Endometrial microvascular endothelial cells (primary cell): ENCODE measurements at regions not wholly inside any gene's neighbourhood (a gene's known extent, or its start where the extent isn't known, plus 50 kb on each side); places are given as distances from the start of the nearest gene placed in this dataset.

ENCODE experiments used
- in situ Hi-C: cut with HindIII; loops from 2 replicates; pipeline ENCODE4 v1.10.0; 2017; ENCODE audit warnings: low sequenced_read_pairs, low pct_unique_long_range_greater_than_20kb; ENCODE audit errors: inconsistent ontology term

DNA sequence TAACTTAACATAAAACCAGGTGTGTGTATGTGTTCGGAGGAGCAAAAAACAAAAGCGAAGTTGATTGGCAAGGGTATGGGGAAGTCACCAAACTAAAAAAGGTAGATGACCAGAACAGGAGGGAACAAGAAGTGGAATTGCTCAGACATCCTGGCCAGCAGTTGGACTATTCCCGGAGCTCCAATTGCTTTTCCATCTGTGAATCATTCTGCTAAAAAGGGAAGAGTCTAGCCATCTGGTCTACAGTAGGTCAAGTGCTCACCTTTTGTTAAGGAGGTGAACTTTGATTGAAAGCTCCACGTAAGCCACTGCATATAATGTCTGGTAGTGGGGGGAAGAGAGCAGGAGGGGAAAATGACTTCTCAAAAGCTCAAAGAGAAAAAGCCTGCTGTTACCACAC, 50.0 kb upstream of the BET1 start:
- in situ Hi-C loops, result no loop called here

- in situ Hi-C loops, result no loop called here
Observed at GRCh38 chr7:94055963-94056362, 51.8 kb upstream of the BET1 start.

DNA sequence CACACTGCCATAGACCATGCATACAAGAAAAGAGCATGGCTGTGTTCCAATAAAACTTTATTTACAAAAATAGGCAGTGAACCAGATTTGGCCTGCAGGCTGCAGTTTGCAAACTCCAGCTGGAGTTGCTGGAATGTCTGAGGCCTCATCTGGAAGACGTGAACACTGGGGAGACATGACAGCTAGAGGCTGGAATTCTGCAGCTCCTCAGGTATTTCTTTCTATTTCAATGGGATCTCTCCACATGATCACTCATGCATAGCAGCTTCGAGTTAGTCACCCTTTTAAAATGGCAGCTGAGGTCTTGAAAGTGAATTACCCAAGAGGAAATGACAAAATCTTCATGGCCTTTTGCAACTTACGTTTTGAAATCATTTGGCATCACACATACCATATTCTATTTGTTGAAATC, 52.6 kb upstream of the BET1 start:
- in situ Hi-C loops, result no loop called here

GRCh38 chr7:94057955-94058354, 53.8 kb upstream of the BET1 start:
- in situ Hi-C loops, result no loop called here

GRCh38 chr7:94059746-94060145, 55.6 kb upstream of the BET1 start:
- in situ Hi-C loops, result no loop called here

GRCh38 chr7:94060752-94061151, 56.6 kb upstream of the BET1 start:
- in situ Hi-C loops, result no loop called here

DNA sequence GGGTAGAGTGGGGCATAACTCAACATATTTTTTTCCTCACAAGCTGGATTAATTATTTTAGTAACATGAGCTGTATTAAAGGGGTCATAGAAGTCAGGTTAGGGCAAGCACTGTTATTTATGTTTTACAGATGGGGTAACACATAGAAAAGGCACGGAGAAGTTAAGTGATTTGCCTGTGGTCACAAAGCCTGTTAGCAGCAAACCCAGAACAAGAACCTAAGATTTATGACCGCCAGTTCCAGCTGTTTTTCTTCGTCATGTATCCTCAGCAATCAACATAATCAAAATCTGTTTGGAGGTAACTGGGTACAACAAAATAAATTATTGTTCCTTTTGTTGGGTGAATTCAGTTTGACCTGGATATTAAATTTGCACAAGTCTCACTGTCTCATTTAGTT, 57.2 kb upstream of the BET1 start:
- in situ Hi-C loops, result no loop called here

- in situ Hi-C loops, result no loop called here
Observed at GRCh38 chr7:94062372-94062771, 58.2 kb upstream of the BET1 start.

DNA sequence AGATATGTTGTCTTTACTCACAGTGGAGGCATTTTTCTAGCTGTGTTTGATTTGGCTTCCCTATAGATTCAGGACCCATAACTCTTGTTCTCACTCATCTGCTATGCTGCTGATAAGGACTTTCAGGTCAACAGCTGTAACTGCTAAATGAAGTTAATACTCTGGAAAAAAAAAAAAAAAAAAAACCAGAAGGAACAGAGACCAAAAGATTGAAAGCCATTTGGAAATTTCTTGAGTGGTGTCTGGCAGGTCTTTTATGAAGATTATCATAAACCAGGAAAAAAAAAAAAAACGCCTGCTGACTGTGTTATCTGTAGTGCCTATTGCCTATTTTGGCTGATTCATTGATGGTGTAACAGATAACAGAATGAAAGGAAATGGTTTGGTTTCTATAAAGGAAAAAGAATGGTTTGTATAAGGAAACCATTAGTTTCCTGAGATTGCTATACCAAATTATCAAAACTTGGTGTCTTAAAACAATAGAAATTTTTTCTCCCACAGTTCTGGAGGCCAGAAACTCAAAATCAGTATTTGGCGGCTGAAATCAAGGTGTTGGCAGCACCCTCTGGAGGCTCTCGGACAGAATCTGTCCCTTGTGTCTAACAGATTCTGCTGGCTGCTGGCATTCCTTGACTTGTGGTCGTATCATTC, 60.5 kb upstream of the BET1 start:
- in situ Hi-C loops, result no loop called here

DNA sequence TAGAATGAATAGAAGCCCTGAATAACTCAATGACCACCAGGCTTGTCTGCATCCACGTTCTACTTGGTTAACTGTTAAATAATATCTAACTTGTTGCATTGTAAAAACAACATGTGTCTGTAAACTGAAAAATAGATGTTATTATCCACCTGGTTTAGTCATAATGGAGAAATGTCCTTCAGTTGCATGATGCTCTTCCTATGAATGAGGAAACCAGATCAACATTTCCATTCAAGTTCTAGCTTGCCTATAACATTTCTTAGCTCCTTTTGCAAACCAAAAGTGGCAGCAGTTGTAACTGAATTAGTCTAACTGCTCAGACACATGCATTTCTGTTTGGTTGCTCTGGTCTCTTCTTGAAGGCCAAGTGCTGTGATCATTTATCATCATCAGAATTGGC, 62.9 kb upstream of the BET1 start:
- in situ Hi-C loops, result no loop called here

GRCh38 chr7:94067506-94067905, 63.4 kb upstream of the BET1 start:
- in situ Hi-C loops, result no loop called here

DNA sequence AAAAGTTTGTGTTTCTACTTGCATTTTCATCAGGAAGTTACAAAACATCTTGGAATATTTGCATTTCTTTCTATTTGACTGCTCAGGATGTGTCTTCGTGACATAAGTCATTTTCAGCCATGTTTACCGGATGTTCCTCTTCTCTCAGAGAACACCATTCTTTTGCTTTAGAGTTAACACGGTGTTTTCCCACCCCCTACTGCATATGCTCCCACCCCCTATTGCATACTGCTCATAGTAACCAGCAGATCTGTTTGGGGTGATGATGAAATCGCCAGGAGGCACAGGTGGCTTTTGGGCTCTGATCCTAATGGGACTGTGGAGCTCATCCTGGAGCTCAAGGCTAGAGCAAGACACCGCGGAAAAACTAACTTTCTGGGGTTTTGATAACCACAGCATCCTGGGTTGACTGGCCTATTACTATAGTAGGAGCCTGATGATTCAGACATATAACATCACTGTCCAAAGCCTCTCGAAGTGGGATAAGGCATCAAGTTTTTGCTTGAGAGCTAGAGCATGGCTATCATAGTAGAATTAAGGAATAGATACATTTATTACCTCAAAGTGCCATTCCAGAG, 65.1 kb upstream of the BET1 start:
- in situ Hi-C loops, result no loop called here

DNA sequence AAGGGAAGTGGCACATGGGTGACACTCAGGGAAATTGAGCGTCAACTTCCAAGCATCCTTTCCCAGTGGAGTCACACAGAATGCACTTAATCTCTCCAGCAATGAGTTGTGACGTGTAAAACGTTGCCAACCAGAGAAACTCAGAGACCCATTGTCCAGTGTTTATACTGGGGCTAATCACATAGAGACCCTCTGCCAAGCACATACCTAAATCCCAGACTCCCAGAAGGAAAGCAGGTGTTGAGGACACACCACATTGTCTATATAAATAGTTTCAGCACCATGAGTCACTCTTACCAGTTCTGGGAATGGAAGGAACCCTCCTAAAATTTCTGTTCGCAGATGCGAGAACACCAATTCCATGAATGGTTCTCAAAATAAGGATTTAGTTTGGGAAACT, 76.4 kb upstream of the BET1 start:
- in situ Hi-C loops, result no loop called here

DNA sequence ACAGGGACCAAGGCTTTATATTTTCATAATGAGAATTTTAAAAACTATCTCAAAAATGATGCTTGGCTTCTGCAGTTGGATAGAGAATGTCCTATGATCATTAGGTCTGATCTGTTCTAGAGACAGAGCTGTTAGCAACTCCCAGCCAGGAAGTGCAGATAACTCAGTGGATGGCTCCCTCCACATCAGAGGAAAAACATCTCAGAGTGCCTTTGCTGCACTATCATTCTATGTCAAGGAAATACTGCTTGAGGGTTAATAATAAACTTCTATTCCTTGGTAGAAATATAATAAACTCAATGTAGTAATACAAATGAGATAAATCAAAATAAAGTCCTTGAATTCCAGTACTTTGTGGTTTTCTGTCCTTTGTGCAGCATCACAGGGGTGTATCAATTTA, 78.0 kb upstream of the BET1 start:
- in situ Hi-C loops, result no loop called here

- in situ Hi-C loops, result no loop called here
Observed at GRCh38 chr7:94087664-94088352, 83.7 kb upstream of the BET1 start.

DNA sequence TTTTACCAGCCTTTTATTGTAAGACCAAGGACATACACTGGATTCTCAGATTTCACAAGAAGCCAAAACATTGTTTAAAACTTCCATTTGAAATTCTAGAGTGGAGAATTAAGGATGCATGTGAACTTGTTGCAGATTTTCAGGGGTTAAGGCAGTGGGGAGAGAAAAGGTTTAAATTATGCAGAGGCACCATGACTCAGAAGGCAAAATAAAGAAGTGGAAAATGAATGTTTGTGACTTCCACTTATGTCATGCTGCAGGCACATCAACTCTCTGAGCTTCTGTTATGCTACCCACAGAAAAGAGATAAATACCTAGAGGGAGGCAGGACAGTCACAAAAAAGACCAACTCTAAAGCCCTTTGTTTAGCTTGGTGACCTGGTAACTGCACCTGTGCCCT, 84.4 kb upstream of the BET1 start:
- in situ Hi-C loops, result no loop called here

DNA sequence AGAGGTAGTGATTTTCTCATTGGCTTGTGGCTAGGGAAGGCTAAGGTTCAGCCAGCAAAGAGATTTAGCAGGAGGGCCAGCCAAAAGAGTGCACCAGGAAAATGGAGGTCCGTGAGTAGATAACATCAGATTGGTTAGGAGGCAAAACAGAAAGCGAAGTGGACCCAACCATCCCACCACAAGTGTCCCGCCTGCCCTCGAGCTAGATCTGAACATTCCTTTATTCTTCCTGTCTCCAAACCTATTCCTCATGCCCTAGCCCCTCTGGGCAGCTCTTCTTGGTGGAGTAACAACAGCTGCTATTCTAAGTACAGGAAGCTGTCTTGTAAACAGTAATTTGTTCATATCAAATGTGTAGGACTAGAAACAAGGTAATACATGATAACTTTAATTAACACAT, 85.7 kb upstream of the BET1 start:
- in situ Hi-C loops, result no loop called here

- in situ Hi-C loops, result no loop called here
Observed at GRCh38 chr7:94092980-94093379, 88.8 kb upstream of the BET1 start.

DNA sequence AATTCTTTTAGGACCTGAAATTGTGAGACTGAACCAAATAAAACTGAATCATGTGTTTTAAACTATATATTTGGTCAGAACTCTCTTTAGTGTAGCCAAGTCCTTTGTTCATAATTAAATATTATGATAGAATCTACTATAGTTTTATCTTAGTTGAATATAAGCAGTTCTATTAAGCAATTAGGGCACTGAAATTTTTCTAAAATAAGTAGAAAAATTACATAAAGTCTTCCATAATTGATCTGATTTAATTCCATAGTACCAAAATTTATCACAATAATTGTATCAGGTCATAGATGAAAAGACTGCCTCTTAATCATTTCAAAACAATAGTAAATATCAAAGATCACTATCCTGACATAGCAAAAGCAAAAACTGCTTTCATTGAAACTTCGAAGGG, 90.1 kb upstream of the BET1 start:
- in situ Hi-C loops, result no loop called here

- in situ Hi-C loops, result no loop called here
Observed at GRCh38 chr7:94095316-94096009, 91.3 kb upstream of the BET1 start.
